Astrocyte of the cerebellum (primary cell): ENCODE measurements at regions not wholly inside any gene's neighbourhood (a gene's known extent, or its start where the extent isn't known, plus 50 kb on each side); places are given as distances from the start of the nearest gene placed in this dataset.
A peak's percentile ranks its signal among the peaks of the same experiment; 100 is the strongest.
"Not testable (repeated sequence)": the region's sequence is repeated elsewhere in the genome, so short reads cannot be mapped to it uniquely, and the experiment has no call there.

Experiments
- DNase-seq: peaks from one replicate; pipeline ENCODE4 v3.0.0-alpha.2; 2011; ENCODE audit warnings: low read depth
- H3K4me3 ChIP-seq: 2 replicates; pipeline ENCODE4 v1.5.1; 2011; ENCODE audit warnings: mild to moderate bottlenecking, low read depth, low read length, moderate library complexity
- in situ Hi-C: cut with HindIII; loops from 2 replicates; pipeline ENCODE4 v1.10.0; 2017; ENCODE audit warnings: low sequenced_read_pairs
- TF ChIP-seq, protein P1 (sequence below): IDR thresholded peaks from 2 replicates; pipeline ENCODE4 v1.5.1; 2012; ENCODE audit warnings: low read length, low read depth, moderate library complexity, mild to moderate bottlenecking; ENCODE audit errors: missing control alignments

DNA sequence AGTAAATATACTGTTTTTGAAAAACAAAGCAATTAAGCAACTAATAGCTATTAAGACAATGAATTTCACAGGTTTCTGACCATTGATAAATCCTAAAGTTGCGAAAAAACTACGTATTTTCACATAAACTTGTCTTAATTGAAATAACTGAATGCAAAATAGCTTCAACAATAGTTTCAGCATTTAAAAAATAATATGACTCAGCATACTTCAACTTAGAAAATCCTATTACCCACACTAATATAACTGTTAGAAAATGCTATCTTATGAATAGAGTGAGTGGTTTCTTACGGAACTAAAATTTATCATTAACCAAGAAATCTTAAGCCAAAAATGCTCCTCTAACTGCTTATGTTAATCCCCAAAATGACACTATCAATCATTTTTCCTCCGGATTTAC, 183.9 kb downstream of the AVL9 start:
- no peak overlapping the region for H3K4me3 ChIP-seq
- no peak for DNase-seq
- TF ChIP-seq, protein P1, sequence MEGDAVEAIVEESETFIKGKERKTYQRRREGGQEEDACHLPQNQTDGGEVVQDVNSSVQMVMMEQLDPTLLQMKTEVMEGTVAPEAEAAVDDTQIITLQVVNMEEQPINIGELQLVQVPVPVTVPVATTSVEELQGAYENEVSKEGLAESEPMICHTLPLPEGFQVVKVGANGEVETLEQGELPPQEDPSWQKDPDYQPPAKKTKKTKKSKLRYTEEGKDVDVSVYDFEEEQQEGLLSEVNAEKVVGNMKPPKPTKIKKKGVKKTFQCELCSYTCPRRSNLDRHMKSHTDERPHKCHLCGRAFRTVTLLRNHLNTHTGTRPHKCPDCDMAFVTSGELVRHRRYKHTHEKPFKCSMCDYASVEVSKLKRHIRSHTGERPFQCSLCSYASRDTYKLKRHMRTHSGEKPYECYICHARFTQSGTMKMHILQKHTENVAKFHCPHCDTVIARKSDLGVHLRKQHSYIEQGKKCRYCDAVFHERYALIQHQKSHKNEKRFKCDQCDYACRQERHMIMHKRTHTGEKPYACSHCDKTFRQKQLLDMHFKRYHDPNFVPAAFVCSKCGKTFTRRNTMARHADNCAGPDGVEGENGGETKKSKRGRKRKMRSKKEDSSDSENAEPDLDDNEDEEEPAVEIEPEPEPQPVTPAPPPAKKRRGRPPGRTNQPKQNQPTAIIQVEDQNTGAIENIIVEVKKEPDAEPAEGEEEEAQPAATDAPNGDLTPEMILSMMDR: no peak
- in situ Hi-C loops: no loop called here

- H3K4me3 ChIP-seq: no peak overlapping the region
- TF ChIP-seq, protein P1: no peak
- no peak for DNase-seq
- in situ Hi-C loops: no loop called here
Observed at GRCh38 chr7:32677593-32677992, 182.3 kb downstream of the AVL9 start.

GRCh38 chr7:32676249-32676941, 181.1 kb downstream of the AVL9 start:
- TF ChIP-seq, protein P1: no peak
- in situ Hi-C loops: no loop called here
- DNase-seq: no peak
- H3K4me3 ChIP-seq: no peak overlapping the region

DNA sequence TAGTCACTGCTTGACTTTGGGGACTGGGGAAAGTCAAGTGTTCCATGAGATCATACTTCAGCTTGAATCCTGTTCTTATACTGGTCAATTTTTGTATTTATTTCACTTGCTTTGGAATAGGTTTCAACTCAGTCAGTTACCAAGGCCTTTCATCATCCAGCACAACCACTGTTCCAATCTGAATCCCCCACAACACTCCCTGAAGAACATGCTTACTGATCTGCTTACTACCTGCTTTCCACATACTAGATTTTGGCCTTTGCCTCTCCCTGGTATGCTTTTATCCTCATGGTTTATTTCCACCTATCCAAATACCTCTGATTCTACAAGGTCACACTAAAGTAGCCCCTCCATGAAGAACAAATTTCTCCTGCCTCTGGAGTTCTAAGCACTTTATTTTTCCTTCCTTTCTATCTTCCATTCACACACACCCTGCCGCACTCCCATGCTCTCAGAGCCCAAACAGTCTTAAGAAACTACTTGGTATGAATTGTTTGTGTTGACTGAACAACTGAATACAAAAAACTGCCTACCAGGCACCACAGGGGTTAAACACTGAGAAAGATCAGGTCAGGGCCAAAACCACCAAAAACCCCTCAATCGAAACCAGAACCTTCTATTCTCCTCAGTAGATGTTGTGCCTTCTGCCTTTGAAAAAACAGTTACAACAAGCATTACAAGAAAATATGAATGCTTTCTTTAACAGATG, 178.1 kb downstream of the AVL9 start:
- TF ChIP-seq, protein P1: no peak

DNA sequence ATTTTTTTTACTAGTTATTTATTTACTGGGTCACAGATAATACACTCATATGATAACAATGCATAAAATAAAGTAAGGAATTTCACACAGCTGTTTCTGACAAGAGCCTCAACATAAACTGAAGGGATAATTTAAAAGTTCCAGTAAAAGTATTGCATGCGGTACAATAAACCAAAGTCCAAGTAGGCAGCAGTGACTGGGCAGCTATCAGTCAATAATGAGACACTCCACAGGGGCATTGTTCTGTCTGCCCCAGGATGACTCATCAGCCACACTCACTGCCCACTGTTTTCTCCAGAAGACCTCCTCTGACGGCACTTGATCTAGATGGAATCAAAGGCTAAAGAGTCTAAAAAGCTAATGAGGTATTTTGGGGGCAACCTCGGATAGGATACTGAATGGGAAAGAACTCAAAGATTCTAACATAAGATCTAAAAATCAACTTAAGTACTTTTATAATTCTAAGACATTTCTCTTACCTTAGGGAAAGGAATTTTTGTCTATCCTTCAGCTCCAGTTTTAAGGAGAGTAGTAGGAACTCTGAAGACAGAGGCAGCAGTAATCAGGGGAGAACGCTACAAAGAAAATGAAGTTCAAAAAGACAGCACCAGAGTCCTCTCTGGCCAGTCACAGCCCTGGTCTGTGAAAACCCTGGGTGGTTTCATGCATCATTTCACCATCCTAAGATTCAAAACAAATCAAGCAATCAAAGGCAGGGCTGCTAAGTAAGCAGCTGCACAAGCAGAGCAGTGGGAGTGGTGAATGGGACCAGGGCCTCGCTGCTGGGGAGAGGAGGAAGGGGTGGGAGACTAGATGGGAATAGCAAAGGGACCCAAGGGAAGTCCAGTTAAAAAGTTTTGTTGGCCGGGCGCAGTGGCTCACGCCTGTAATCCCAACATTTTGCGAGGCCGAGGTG, 175.1 kb downstream of the AVL9 start:
- TF ChIP-seq, protein P1: no peak
- H3K4me3 ChIP-seq: peak overlapping the region; percentile 35
- in situ Hi-C loops: no loop called here
- DNase-seq: peak; percentile 43

More for the DNA sequence above, 178.1 kb downstream of the AVL9 start:
- in situ Hi-C loops: no loop called here
- no peak for DNase-seq
- no peak overlapping the region for H3K4me3 ChIP-seq

DNA sequence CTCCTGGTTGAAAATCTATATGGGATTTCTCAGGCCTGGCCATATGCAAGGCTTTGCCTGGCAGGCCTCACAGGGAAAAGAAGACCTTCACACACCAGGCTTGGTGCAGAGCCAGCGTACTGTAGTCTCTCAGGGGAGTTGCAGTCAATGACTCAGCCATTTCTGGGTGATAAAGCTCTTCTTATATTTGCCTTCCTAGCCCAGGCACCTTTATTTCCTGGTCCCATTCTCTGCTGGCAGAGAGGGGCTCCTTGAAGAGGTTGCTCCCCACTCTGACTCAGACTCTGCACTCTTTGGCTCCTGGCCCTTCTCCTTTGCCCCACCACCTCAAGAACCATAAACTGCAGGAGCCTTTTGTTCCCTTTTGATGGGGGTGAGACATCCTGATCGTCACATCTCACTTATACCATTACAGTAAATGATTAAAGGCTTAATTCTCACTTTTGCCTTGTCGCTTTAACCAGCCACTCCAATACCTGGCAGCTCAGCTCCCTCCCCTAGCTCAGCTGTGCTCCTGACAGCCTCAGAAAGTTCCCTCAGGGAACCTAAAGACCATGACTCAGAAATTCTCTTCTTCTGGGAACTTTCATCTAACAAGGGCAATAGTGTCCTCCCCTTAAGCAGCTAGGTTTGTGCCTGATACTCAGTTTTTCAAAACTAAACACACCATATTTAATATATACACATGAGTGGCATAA, 174.0 kb downstream of the AVL9 start:
- H3K4me3 ChIP-seq: peak overlapping the region; percentile 35
- in situ Hi-C loops: not testable (repeated sequence)
- peak; percentile 62 for DNase-seq

DNA sequence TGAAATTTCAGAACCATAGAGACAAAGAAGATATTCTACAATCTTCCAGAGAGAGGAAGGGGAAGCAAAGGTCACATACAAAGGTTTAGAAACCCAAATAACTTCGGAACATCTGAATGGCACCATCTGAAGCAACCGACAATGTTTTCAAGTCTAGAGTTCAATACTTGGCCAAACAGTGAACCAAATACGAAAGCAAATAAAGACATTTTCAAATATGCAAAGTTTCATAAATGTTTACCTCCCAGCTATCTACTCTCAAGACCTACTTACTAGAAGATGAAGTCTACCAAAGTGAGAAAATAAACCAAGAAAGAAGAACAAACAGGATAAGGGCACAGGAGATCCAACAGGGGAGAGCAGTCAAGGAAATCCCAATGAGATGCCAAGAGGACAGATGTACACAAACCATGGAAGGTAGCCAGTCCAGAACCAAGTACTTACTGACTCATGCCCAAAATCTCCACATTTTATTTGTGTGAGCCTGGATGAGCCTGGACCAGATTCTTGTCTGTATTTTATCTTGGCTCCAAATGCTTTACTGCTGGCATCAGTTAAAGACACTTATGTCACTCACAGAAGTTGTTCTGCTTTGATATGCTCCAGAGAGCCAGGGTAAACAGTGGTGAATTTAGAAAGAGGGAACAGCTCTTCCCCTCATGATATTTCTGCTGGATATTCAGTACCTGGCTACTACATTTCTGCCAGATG, 173.3 kb downstream of the AVL9 start:
- peak overlapping the region; percentile 35 for H3K4me3 ChIP-seq
- in situ Hi-C loops, DNase-seq: not testable (repeated sequence)

GRCh38 chr7:32667586-32667985, 172.3 kb downstream of the AVL9 start:
- H3K4me3 ChIP-seq, DNase-seq, in situ Hi-C loops: not testable (repeated sequence)

GRCh38 chr7:32663805-32664211, 168.5 kb downstream of the AVL9 start:
- in situ Hi-C loops, H3K4me3 ChIP-seq, DNase-seq: not testable (repeated sequence)

GRCh38 chr7:32662509-32662908, 167.2 kb downstream of the AVL9 start:
- DNase-seq, in situ Hi-C loops, H3K4me3 ChIP-seq: not testable (repeated sequence)
